ENCODE measurements at regions not wholly inside any gene's neighbourhood (a gene's known extent, or its start where the extent isn't known, plus 50 kb on each side); places are given as distances from the start of the nearest gene placed in this dataset.

DNA sequence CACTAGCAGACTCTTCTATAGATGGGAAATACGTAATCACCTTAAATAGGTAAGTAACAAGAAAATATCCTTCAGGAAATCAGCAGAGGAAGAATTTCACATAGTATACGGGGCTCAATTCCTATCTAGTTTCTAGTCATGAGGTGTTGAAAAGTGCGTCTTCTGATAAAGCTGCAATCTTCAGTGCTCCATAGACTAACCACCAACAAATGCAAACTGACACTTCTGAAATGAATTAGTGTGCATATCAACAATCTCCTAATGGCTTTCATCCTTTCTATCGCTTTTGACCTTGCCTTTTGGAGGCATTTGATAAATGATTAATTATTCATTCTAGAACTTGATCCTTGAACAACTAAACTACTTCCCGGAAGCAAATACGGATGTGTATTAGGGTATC is 2306.6 kb upstream of the AGA start:
- TF ChIP-seq EZH2 (IDR thresholded peaks at IDR 0.05; ENCODE audit: insufficient read depth, low read length), result no peak
- TF ChIP-seq, protein P1, sequence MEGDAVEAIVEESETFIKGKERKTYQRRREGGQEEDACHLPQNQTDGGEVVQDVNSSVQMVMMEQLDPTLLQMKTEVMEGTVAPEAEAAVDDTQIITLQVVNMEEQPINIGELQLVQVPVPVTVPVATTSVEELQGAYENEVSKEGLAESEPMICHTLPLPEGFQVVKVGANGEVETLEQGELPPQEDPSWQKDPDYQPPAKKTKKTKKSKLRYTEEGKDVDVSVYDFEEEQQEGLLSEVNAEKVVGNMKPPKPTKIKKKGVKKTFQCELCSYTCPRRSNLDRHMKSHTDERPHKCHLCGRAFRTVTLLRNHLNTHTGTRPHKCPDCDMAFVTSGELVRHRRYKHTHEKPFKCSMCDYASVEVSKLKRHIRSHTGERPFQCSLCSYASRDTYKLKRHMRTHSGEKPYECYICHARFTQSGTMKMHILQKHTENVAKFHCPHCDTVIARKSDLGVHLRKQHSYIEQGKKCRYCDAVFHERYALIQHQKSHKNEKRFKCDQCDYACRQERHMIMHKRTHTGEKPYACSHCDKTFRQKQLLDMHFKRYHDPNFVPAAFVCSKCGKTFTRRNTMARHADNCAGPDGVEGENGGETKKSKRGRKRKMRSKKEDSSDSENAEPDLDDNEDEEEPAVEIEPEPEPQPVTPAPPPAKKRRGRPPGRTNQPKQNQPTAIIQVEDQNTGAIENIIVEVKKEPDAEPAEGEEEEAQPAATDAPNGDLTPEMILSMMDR (IDR thresholded peaks at IDR 0.05; ENCODE audit: insufficient read depth, low read depth, low read length), result no peak
